ENCODE measurements at regions not wholly inside any gene's neighbourhood (a gene's known extent, or its start where the extent isn't known, plus 50 kb on each side); places are given as distances from the start of the nearest gene placed in this dataset.

- no peak for TF ChIP-seq TAF1 (IDR thresholded peaks at IDR 0.05; ENCODE audit: borderline replicate concordance, insufficient read depth, low read length)
- no peak for TF ChIP-seq SIN3A (IDR thresholded peaks at IDR 0.05; ENCODE audit: borderline replicate concordance, insufficient read depth, low read length)
- TF ChIP-seq REST (IDR thresholded peaks at IDR 0.05; ENCODE audit: insufficient read depth in 1 of 2, low read depth in 2 of 2, low read length in 2 of 2), result no peak
- no peak for TF ChIP-seq FOXP2 (optimal IDR thresholded peaks at IDR 0.05; ENCODE audit: borderline replicate concordance, extremely low read depth, extremely low read length, insufficient read depth)
Observed at GRCh38 chr18:78831603-78832002, 148.0 kb upstream of the SALL3 start.

- TF ChIP-seq POLR2AphosphoS5 (IDR thresholded peaks at IDR 0.05; ENCODE audit: low read depth, low read length), result no peak
Observed at GRCh38 chr18:78833833-78834232, 145.8 kb upstream of the SALL3 start.

GRCh38 chr18:78836838-78837237 lies 142.8 kb upstream of the SALL3 start:
- TF ChIP-seq TAF1 (IDR thresholded peaks at IDR 0.05; ENCODE audit: borderline replicate concordance, insufficient read depth, low read length) (no peak), REST (IDR thresholded peaks at IDR 0.05; ENCODE audit: insufficient read depth in 1 of 2, low read depth in 2 of 2, low read length in 2 of 2) (no peak), SIN3A (IDR thresholded peaks at IDR 0.05; ENCODE audit: borderline replicate concordance, insufficient read depth, low read length) (no peak), FOXP2 (optimal IDR thresholded peaks at IDR 0.05; ENCODE audit: borderline replicate concordance, extremely low read depth, extremely low read length, insufficient read depth) (no peak), POLR2AphosphoS5 (IDR thresholded peaks at IDR 0.05; ENCODE audit: low read depth, low read length) (no peak)

- TF ChIP-seq TAF1 (IDR thresholded peaks at IDR 0.05; ENCODE audit: borderline replicate concordance, insufficient read depth, low read length) (no peak), POLR2AphosphoS5 (IDR thresholded peaks at IDR 0.05; ENCODE audit: low read depth, low read length) (no peak), FOXP2 (optimal IDR thresholded peaks at IDR 0.05; ENCODE audit: borderline replicate concordance, extremely low read depth, extremely low read length, insufficient read depth) (no peak), SIN3A (IDR thresholded peaks at IDR 0.05; ENCODE audit: borderline replicate concordance, insufficient read depth, low read length) (no peak), REST (IDR thresholded peaks at IDR 0.05; ENCODE audit: insufficient read depth in 1 of 2, low read depth in 2 of 2, low read length in 2 of 2) (no peak)
Observed at GRCh38 chr18:78837754-78838153, 141.9 kb upstream of the SALL3 start.

- TF ChIP-seq SIN3A (IDR thresholded peaks at IDR 0.05; ENCODE audit: borderline replicate concordance, insufficient read depth, low read length) (no peak), FOXP2 (optimal IDR thresholded peaks at IDR 0.05; ENCODE audit: borderline replicate concordance, extremely low read depth, extremely low read length, insufficient read depth) (no peak), REST (IDR thresholded peaks at IDR 0.05; ENCODE audit: insufficient read depth in 1 of 2, low read depth in 2 of 2, low read length in 2 of 2) (no peak), TAF1 (IDR thresholded peaks at IDR 0.05; ENCODE audit: borderline replicate concordance, insufficient read depth, low read length) (no peak), POLR2AphosphoS5 (IDR thresholded peaks at IDR 0.05; ENCODE audit: low read depth, low read length) (no peak)
Observed at GRCh38 chr18:78838183-78838582, 141.4 kb upstream of the SALL3 start.
